HEK293 (cell line): ENCODE measurements at regions not wholly inside any gene's neighbourhood (a gene's known extent, or its start where the extent isn't known, plus 50 kb on each side); places are given as distances from the start of the nearest gene placed in this dataset.
A peak's percentile ranks its signal among the peaks of the same experiment; 100 is the strongest.

Experiments used
- CTCF ChIA-PET: fragments of 350-600 bp; formaldehyde crosslinking; extraction: SDS; loops from one replicate; lab custom pipeline; 2021; ENCODE audit warnings: antibody characterized with exemption; lab: Yijun Ruan, JAX
- POLR2A ChIA-PET: fragments of 300-600 bp; formaldehyde crosslinking; extraction: SDS; loops from one replicate; lab custom pipeline; 2020; ENCODE audit warnings: antibody characterized with exemption, inconsistent platforms; lab: Yijun Ruan, JAX
- H3K27ac ChIP-seq: fragments of 200-500 bp; sonication (Bioruptor generic); 2 replicates; pipeline ENCODE4 v1.5.1; 2014; ENCODE audit warnings: low read depth, low read length, control low read depth, inconsistent platforms; ENCODE audit errors: extremely low read depth
- H3K36me3 ChIP-seq, 2 experiments: fragments of 200-500 bp in 1 of 2; sonication (Bioruptor generic) in 1 of 2; 1 replicate in 1 of 2; 2 replicates in 1 of 2; pipeline ENCODE4 v1.5.1; 2014 to 2017; ENCODE audit warnings: inconsistent platforms in 2 of 2, low read length in 2 of 2; ENCODE audit not compliant: control insufficient read depth in 2 of 2, insufficient read depth in 1 of 2
- H3K4me1 ChIP-seq: fragments of 200-500 bp; sonication (Bioruptor generic); 2 replicates; pipeline ENCODE4 v1.5.1; 2014; ENCODE audit warnings: mild to moderate bottlenecking, low read length, inconsistent platforms; ENCODE audit not compliant: control insufficient read depth, insufficient read depth
- H3K4me3 ChIP-seq: 2 replicates; pipeline ENCODE4 v1.5.1; 2011; ENCODE audit warnings: low read depth, mild to moderate bottlenecking, control low read depth, low read length, moderate library complexity
- H3K9me3 ChIP-seq: fragments of 200-500 bp; sonication (Bioruptor generic); 2 replicates; pipeline ENCODE4 v1.5.1; 2014; ENCODE audit warnings: low read depth, low read length, inconsistent platforms; ENCODE audit not compliant: control insufficient read depth, insufficient read depth
- GLI4 ChIP-seq: fragments of 450-650 bp; formaldehyde crosslinking; IDR thresholded peaks from 2 replicates; pipeline ENCODE4 v1.5.1; 2016; ENCODE audit warnings: missing biosample characterization, missing genetic modification characterization
- HIC1 ChIP-seq: fragments of 450-650 bp; formaldehyde crosslinking; IDR thresholded peaks from 2 replicates; pipeline ENCODE4 v1.5.1; 2016; ENCODE audit warnings: missing biosample characterization, missing genetic modification characterization
- HOXD13 ChIP-seq: sonication (generic); formaldehyde crosslinking; IDR thresholded peaks from 2 replicates; pipeline ENCODE4 v1.8.0; 2022; ENCODE audit warnings: missing genetic modification reagents, borderline replicate concordance
- KLF1 ChIP-seq: fragments of 450-650 bp; formaldehyde crosslinking; IDR thresholded peaks from 2 replicates; pipeline ENCODE4 v1.5.1; 2016; ENCODE audit warnings: missing biosample characterization, missing genetic modification characterization
- PRDM4 ChIP-seq: fragments of 450-650 bp; formaldehyde crosslinking; IDR thresholded peaks from 2 replicates; pipeline ENCODE4 v1.5.1; 2017; ENCODE audit warnings: missing biosample characterization, missing genetic modification characterization
- ZNF121 ChIP-seq: fragments of 450-650 bp; formaldehyde crosslinking; IDR thresholded peaks from 2 replicates; pipeline ENCODE4 v1.5.1; 2016; ENCODE audit warnings: missing biosample characterization, missing genetic modification characterization
- ZNF184 ChIP-seq: fragments of 450-650 bp; IDR thresholded peaks from 2 replicates; pipeline ENCODE4 v1.5.1; 2018; ENCODE audit warnings: missing biosample characterization, mild to moderate bottlenecking, missing genetic modification characterization
- ZNF221 ChIP-seq: fragments of 450-650 bp; formaldehyde crosslinking; IDR thresholded peaks from 2 replicates; pipeline ENCODE4 v1.5.1; 2017; ENCODE audit warnings: missing biosample characterization, missing genetic modification characterization, borderline replicate concordance
- ZNF335 ChIP-seq: fragments of 450-650 bp; formaldehyde crosslinking; conservative IDR thresholded peaks from 2 replicates; pipeline ENCODE4 v1.5.1; 2016; ENCODE audit warnings: missing biosample characterization, missing genetic modification characterization
- ZNF341 ChIP-seq: fragments of 450-650 bp; formaldehyde crosslinking; IDR thresholded peaks from 2 replicates; pipeline ENCODE4; 2016; ENCODE audit warnings: low read depth, missing biosample characterization, missing genetic modification characterization
- ZNF354C ChIP-seq: fragments of 450-650 bp; formaldehyde crosslinking; IDR thresholded peaks from 2 replicates; pipeline ENCODE4 v1.5.1; 2016; ENCODE audit warnings: missing biosample characterization, missing genetic modification characterization, low read depth, borderline replicate concordance
- ZNF362 ChIP-seq: fragments of 450-650 bp; formaldehyde crosslinking; IDR thresholded peaks from 2 replicates; pipeline ENCODE4 v1.5.1; 2016; ENCODE audit warnings: missing biosample characterization, missing genetic modification characterization
- ZNF549 ChIP-seq: fragments of 450-650 bp; IDR thresholded peaks from 2 replicates; pipeline ENCODE4 v1.5.1; 2018; ENCODE audit warnings: missing biosample characterization, missing genetic modification characterization, mild to moderate bottlenecking, inconsistent platforms, moderate library complexity
- ZNF600 ChIP-seq: fragments of 450-650 bp; formaldehyde crosslinking; IDR thresholded peaks from 2 replicates; pipeline ENCODE4 v1.5.1; 2016; ENCODE audit warnings: missing biosample characterization, missing genetic modification characterization
- ZNF610 ChIP-seq: fragments of 450-650 bp; formaldehyde crosslinking; IDR thresholded peaks from 2 replicates; pipeline ENCODE4 v1.5.1; 2016; ENCODE audit warnings: missing biosample characterization, missing genetic modification characterization, borderline replicate concordance
- ZNF677 ChIP-seq: fragments of 450-650 bp; IDR thresholded peaks from 2 replicates; pipeline ENCODE4 v1.5.0; 2018; ENCODE audit warnings: missing biosample characterization, mild to moderate bottlenecking, missing genetic modification characterization, moderate library complexity
- ZNF704 ChIP-seq: fragments of 450-650 bp; formaldehyde crosslinking; IDR thresholded peaks from 2 replicates; pipeline ENCODE4 v1.5.1; 2016; ENCODE audit warnings: missing biosample characterization, missing genetic modification characterization

- ChIA-PET CTCF (no interaction called here), POLR2A (no interaction called here)
- no peaks in the 10 kb centered on the region for H3K9me3 ChIP-seq
- H3K4me1 ChIP-seq: no peaks in the 10 kb centered on the region
- H3K4me3 ChIP-seq: no peak overlapping the region
- H3K36me3 ChIP-seq: no peaks in the 10 kb centered on the region
- no peak overlapping the region for H3K27ac ChIP-seq
- TF ChIP-seq GLI4 (tag by site-specific recombination): no peak
- no peak for TF ChIP-seq KLF1 (tag by site-specific recombination)
- no peak for TF ChIP-seq HIC1 (tag by site-specific recombination)
- TF ChIP-seq ZNF600: no peak
- TF ChIP-seq ZNF362 (tag by site-specific recombination): no peak
- no peak for TF ChIP-seq HOXD13 (CRISPR knock-in tag)
- no peak for TF ChIP-seq PRDM4 (tag by site-specific recombination)
Measured at GRCh38 chr17:33435721-33436301, 142.7 kb upstream of the ASIC2 start.

DNA sequence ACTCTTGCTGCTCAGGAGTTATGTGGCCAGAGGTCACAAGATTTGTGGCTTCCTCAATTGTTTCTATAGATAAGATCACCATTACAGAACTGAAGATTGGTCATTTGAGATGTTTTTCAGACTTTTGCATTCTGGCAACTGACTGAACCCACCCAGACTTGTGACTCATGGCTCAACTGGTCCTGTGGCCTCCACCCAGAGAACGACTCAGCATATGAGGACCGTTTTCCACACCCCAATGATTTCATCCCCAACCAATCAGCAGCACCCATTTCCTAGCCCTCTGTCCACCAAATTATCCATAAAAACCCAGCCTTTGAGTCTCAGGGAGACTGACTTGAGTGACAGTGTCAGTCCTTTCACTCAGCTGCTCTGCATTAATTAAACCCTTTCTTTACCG, 143.2 kb upstream of the ASIC2 start:
- no peak overlapping the region for H3K27ac ChIP-seq
- no peaks in the 10 kb centered on the region for H3K9me3 ChIP-seq
- H3K4me3 ChIP-seq: no peak overlapping the region
- no peaks in the 10 kb centered on the region for H3K4me1 ChIP-seq
- TF ChIP-seq ZNF335 (0 out of 2 replicates have a peak, but pooled peaks have one; percentile 31), ZNF184 (no peak)
- no peaks in the 10 kb centered on the region for H3K36me3 ChIP-seq
- POLR2A ChIA-PET: no interaction called here
- CTCF ChIA-PET: no interaction called here

DNA sequence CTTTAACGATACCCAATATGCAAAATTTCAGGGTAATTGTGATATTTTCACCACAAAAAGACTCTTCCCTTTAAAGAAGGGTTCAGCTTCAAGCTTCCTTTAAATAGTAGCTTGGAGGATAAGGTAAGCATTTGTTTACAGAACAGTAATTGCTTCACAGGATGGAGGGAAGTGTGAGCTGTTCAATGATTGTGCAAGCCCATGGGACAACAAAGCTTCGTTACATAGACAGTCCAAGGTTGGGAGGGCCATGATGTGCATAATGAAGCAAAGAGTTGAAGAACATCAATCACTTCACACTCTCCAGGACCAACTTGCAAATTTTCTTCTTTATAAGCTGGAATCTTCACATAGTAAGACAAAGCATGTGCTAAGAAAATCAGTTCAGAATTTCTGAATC, 145.0 kb upstream of the ASIC2 start:
- POLR2A ChIA-PET: interaction anchor here (0.7 kb wide), 1 partner anchor 22 kb away, joined by 5 read pairs; no protein-coding TSS in a partner anchor
- CTCF ChIA-PET: interaction anchor here (1.7 kb wide), 1 partner anchor 236 kb away, joined by 3 read pairs; no protein-coding TSS in a partner anchor
- TF ChIP-seq ZNF221 (tag by site-specific recombination): no peak
- TF ChIP-seq ZNF354C (tag by site-specific recombination): no peak
- no peak for TF ChIP-seq ZNF549 (tag by site-specific recombination)
- TF ChIP-seq ZNF610 (tag by site-specific recombination): no peak
- TF ChIP-seq ZNF121 (tag by site-specific recombination): no peak
- TF ChIP-seq ZNF341 (tag by site-specific recombination): no peak
- no peak for TF ChIP-seq ZNF677 (tag by site-specific recombination)
- TF ChIP-seq PRDM4 (tag by site-specific recombination): no peak
- TF ChIP-seq ZNF600: no peak
- no peak for TF ChIP-seq ZNF704 (tag by site-specific recombination)
- Histone ChIP-seq H3K9me3 (no peaks in the 10 kb centered on the region), H3K4me1 (no peaks in the 10 kb centered on the region), H3K36me3 (no peaks in the 10 kb centered on the region), H3K27ac (no peak overlapping the region), H3K4me3 (no peak overlapping the region)
